HFFc6 (cell line): ENCODE measurements at regions not wholly inside any gene's neighbourhood (a gene's known extent, or its start where the extent isn't known, plus 50 kb on each side); places are given as distances from the start of the nearest gene placed in this dataset.

Experiments used
- DNase-seq: peaks from one replicate; pipeline ENCODE4 v3.0.0-alpha.2; 2018
- H3K27ac Mint-ChIP-seq: 2 replicates; pipeline ENCODE4 v1.8.0; 2020; ENCODE audit warnings: mild to moderate bottlenecking, mixed read lengths
- H3K27me3 Mint-ChIP-seq: 2 replicates; pipeline ENCODE4 v1.8.0; 2021; ENCODE audit warnings: mild to moderate bottlenecking, moderate library complexity, mixed read lengths; ENCODE audit not compliant: insufficient read depth
- H3K36me3 Mint-ChIP-seq: 2 replicates; pipeline ENCODE4 v1.8.0; 2021; ENCODE audit warnings: low read depth, mixed read lengths
- H3K4me1 Mint-ChIP-seq: 2 replicates; pipeline ENCODE4 v1.8.0; 2020; ENCODE audit warnings: low read depth, mixed read lengths
- H3K4me3 Mint-ChIP-seq: 2 replicates; pipeline ENCODE4 v1.8.0; 2020; ENCODE audit warnings: mild to moderate bottlenecking, moderate library complexity, mixed read lengths
- H3K9me3 Mint-ChIP-seq: 2 replicates; pipeline ENCODE4 v1.8.0; 2020; ENCODE audit warnings: mild to moderate bottlenecking, mixed read lengths
- TF ChIP-seq, protein P1 (sequence below): fragments of 200-600 bp; sonication (generic); IDR thresholded peaks from 2 replicates; pipeline ENCODE4 v1.5.0; 2021; ENCODE audit warnings: antibody characterized with exemption, mild to moderate bottlenecking

DNA sequence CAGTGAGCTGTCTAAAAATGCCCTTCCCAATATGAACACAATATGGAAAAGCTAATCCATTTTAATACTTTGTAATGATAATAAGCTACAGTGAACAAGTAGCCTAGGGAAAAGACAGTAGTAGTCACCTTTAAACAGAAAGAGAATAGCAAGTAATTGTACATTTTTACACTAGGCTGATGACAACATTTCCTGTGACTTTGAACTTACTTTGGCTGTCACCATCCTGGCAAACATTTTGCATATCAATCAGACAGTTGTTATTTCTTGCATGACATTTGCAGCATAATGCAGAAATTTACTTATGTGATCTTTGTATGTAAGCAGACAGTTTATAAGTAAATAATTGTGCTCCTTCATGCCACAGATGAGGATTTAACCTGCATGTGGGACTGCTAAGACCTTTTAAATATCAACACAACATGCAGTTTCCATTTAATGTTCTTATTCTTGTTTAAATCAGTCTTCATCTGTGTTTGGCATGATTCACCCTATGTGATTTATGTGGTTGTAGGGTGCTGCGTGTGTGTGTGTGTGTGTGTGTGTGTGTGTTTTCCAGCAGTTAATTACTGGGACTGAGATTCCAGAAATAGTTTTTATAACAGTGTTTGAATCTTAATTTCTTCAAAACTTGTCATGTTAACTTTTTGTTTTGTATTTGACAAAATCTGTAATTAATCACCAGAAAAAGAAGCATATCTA is 997.1 kb upstream of the ARRDC3 start:
- no peaks in the 10 kb centered on the region for H3K9me3 Mint-ChIP-seq
- no peak for DNase-seq
- peaks cover 15% of the 10 kb centered on the region; the same call in 1 of the 2 replicates for H3K4me1 Mint-ChIP-seq
- H3K4me3 Mint-ChIP-seq, result no peak overlapping the region
- H3K27me3 Mint-ChIP-seq, result no peaks in the 10 kb centered on the region
- TF ChIP-seq, protein P1, sequence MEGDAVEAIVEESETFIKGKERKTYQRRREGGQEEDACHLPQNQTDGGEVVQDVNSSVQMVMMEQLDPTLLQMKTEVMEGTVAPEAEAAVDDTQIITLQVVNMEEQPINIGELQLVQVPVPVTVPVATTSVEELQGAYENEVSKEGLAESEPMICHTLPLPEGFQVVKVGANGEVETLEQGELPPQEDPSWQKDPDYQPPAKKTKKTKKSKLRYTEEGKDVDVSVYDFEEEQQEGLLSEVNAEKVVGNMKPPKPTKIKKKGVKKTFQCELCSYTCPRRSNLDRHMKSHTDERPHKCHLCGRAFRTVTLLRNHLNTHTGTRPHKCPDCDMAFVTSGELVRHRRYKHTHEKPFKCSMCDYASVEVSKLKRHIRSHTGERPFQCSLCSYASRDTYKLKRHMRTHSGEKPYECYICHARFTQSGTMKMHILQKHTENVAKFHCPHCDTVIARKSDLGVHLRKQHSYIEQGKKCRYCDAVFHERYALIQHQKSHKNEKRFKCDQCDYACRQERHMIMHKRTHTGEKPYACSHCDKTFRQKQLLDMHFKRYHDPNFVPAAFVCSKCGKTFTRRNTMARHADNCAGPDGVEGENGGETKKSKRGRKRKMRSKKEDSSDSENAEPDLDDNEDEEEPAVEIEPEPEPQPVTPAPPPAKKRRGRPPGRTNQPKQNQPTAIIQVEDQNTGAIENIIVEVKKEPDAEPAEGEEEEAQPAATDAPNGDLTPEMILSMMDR, result no peak
- H3K27ac Mint-ChIP-seq, result no peak overlapping the region
- H3K36me3 Mint-ChIP-seq, result no peaks in the 10 kb centered on the region

DNA sequence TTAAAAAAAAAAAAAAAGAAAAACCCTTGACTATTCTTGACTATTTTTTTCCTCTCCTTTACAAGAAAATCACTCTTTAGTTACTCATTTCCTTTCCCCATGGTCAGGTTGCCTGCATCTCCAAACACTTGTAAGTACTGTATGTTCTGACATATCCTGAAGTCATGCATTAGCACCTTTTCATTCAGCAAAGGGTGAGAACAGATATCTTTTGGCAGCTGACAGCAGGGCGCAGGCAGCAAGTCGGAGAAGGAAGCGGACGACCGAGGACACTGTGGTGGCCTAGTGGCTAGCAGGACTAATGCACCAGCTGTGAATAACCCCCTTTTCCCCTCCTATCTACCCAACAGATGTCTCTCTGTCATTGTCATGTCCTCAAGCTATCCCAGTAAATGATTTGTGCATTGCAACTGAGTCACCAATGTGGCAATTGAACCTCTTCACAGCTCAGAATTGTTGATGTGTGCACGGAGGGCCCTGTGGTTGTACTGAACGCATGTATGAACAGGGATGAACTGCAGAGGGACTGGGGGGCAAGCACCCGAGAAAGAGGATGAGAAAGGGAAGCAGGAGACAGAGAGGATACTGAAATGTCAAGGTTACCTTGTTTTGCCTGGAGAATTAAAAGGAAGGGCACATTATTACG is 996.0 kb upstream of the ARRDC3 start:
- Mint-ChIP-seq H3K4me3 (no peak overlapping the region), H3K27ac (no peak overlapping the region)
- no peak for DNase-seq

DNA sequence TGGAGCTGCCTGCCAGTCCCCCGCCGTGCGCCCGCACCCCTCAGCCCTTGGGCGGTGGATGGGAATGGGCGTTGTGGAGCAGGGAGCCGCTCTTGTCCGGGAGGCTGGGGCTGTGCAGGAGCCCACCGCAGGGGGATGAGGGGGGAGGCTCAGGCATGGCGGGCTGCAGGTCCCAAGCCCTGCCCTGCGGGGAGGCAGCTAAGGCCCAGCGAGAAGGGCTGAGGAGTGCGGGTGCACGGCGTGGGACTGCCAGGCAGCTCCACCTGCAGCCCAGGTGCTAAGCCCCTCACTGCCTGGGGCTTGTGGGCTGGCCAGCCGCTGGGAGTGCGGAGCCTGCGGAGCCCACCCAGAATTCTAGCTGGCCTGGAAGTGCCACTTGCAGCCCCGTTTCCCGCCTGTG is 991.7 kb upstream of the ARRDC3 start:
- H3K27me3 Mint-ChIP-seq, result no peaks in the 10 kb centered on the region; the same call in 1 of the 2 replicates
- H3K9me3 Mint-ChIP-seq, result no peaks in the 10 kb centered on the region
- no peak for DNase-seq
- no peak overlapping the region for H3K4me3 Mint-ChIP-seq
- no peaks in the 10 kb centered on the region for H3K36me3 Mint-ChIP-seq
- H3K27ac Mint-ChIP-seq, result no peak overlapping the region
- H3K4me1 Mint-ChIP-seq, result peaks cover 15% of the 10 kb centered on the region; the same call in 1 of the 2 replicates
- TF ChIP-seq, protein P1, result no peak

More for the DNA sequence above, 996.0 kb upstream of the ARRDC3 start:
- Mint-ChIP-seq H3K9me3 (no peaks in the 10 kb centered on the region), H3K27me3 (no peaks in the 10 kb centered on the region), H3K4me1 (peaks cover 15% of the 10 kb centered on the region; the same call in 1 of the 2 replicates), H3K36me3 (no peaks in the 10 kb centered on the region)
- TF ChIP-seq, protein P1, result no peak

DNA sequence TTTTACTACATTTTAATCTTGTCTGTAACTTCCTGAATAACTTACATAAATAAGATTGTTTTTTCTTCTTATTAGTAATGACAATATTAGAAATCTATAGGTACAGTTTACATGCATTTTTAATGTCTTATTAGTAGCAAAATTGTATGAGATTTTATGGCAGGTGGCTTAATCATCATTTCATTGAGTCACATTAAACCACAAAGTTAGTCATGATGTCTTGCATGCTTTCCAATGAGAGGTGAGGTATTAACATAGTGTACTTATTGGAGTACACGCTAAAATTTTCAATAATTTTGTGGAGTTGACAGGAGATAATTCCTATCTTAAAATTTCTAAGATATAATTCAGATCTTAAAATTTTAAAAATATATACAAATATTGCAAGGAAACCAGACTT is 989.6 kb upstream of the ARRDC3 start:
- Mint-ChIP-seq H3K4me3 (no peak overlapping the region), H3K36me3 (no peaks in the 10 kb centered on the region), H3K9me3 (no peaks in the 10 kb centered on the region; the same call in 1 of the 2 replicates), H3K27me3 (no peaks in the 10 kb centered on the region; the same call in 1 of the 2 replicates), H3K27ac (no peak overlapping the region), H3K4me1 (no peaks in the 10 kb centered on the region)
- TF ChIP-seq, protein P1, result no peak
- DNase-seq, result no peak

DNA sequence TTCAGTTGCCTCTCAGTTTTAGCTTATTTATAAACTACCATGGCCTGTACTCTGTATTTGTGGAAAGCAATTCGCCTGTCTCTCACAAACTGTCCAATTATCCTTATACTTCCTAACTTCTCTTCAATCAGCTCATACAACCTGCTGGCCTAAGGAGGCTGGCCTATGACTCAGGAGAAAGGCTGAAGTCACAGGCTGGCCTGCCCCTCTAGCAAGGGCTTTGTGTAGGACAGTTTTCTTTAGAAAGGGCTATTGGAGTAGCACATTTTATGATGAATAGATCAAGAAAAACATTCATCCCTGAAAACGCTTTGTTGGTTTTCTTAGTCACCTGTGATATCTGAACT is 988.7 kb upstream of the ARRDC3 start:
- H3K27me3 Mint-ChIP-seq, result no peaks in the 10 kb centered on the region; the same call in 1 of the 2 replicates
- H3K4me3 Mint-ChIP-seq, result no peak overlapping the region
- H3K9me3 Mint-ChIP-seq, result no peaks in the 10 kb centered on the region; the same call in 1 of the 2 replicates
- H3K27ac Mint-ChIP-seq, result no peak overlapping the region
- H3K4me1 Mint-ChIP-seq, result no peaks in the 10 kb centered on the region
- TF ChIP-seq, protein P1, result no peak
- H3K36me3 Mint-ChIP-seq, result no peaks in the 10 kb centered on the region
- DNase-seq, result no peak
